ENCODE measurements at regions not wholly inside any gene's neighbourhood (a gene's known extent, or its start where the extent isn't known, plus 50 kb on each side); places are given as distances from the start of the nearest gene placed in this dataset.
"Not testable (repeated sequence)": the region's sequence is repeated elsewhere in the genome, so short reads cannot be mapped to it uniquely, and the experiment has no call there.

GRCh38 chr5:60473654-60474053 lies 226.3 kb downstream of the DEPDC1B start:
- no peaks in the 10 kb centered on the region for H3K9me3 ChIP-seq (replicated peaks; ENCODE audit: control insufficient read depth, insufficient read depth, low read length)
- CTCF ChIA-PET, result no interaction called here
- no peaks in the 10 kb centered on the region for H3K36me3 ChIP-seq (ENCODE audit: control insufficient read depth in 2 of 2, extremely low read depth in 1 of 2, insufficient read depth in 2 of 2, low read length in 2 of 2)
- no peaks in the 10 kb centered on the region for H3K79me2 ChIP-seq (ENCODE audit: control insufficient read depth, insufficient read depth, low read length)
- no peak overlapping the region for H3K27ac ChIP-seq (ENCODE audit: insufficient read depth, low read depth, low read length)
- no peaks in the 10 kb centered on the region for H4K20me1 ChIP-seq (replicated peaks; ENCODE audit: control insufficient read depth, extremely low read depth, insufficient read depth, low read length)
- DNase-seq (ENCODE audit: low read depth, low spot score), result no peak
- no peak for TF ChIP-seq JUN (IDR thresholded peaks at IDR 0.05; ENCODE audit: borderline replicate concordance, insufficient read depth, insufficient read length, low read depth)
- intact Hi-C loops (cut with micrococcal nuclease), result no loop called here
- no peak overlapping the region for H3K4me3 ChIP-seq (replicated peaks in 1 of 3; ENCODE audit: insufficient read depth in 1 of 3, low read depth in 1 of 3, low read length in 3 of 3)
- POLR2A ChIA-PET, result no interaction called here
- no peak for FAIRE-seq
- dilution Hi-C loops (cut with MboI; ENCODE audit: extremely low pct_ligation_motif_present, low sequenced_read_pairs), result no loop called here
- no peak overlapping the region for H3K9ac ChIP-seq (replicated peaks; ENCODE audit: extremely low read depth, insufficient read depth, low read length)
- H3K9me1 ChIP-seq (replicated peaks; ENCODE audit: control insufficient read depth, extremely low read depth, insufficient read depth, low read length), result no peaks in the 10 kb centered on the region
- no peaks in the 10 kb centered on the region for H3K27me3 ChIP-seq (ENCODE audit: control insufficient read depth in 2 of 2, insufficient read depth in 2 of 2, low read length in 2 of 2)
- H3K4me2 ChIP-seq (ENCODE audit: insufficient read depth, low read length), result no peak overlapping the region
- H3K4me1 ChIP-seq (ENCODE audit: control insufficient read depth, extremely low read depth, insufficient read depth, low read length), result no peaks in the 10 kb centered on the region
- no TSS peak for BruUV-seq (replicated peaks)
- no peak overlapping the region for H2AFZ ChIP-seq (ENCODE audit: low read depth, low read length)

- BruUV-seq (replicated peaks); H3K9ac ChIP-seq (replicated peaks; ENCODE audit: extremely low read depth, insufficient read depth, low read length); intact Hi-C loops (cut with micrococcal nuclease); POLR2A ChIA-PET; H3K36me3 ChIP-seq (ENCODE audit: control insufficient read depth in 2 of 2, extremely low read depth in 1 of 2, insufficient read depth in 2 of 2, low read length in 2 of 2); FAIRE-seq; H3K27me3 ChIP-seq (ENCODE audit: control insufficient read depth in 2 of 2, insufficient read depth in 2 of 2, low read length in 2 of 2); dilution Hi-C loops (cut with MboI; ENCODE audit: extremely low pct_ligation_motif_present, low sequenced_read_pairs); H3K9me3 ChIP-seq (replicated peaks; ENCODE audit: control insufficient read depth, insufficient read depth, low read length); H2AFZ ChIP-seq (ENCODE audit: low read depth, low read length); H3K79me2 ChIP-seq (ENCODE audit: control insufficient read depth, insufficient read depth, low read length); DNase-seq (ENCODE audit: low read depth, low spot score); H3K4me3 ChIP-seq (replicated peaks in 1 of 3; ENCODE audit: insufficient read depth in 1 of 3, low read depth in 1 of 3, low read length in 3 of 3); H3K4me1 ChIP-seq (ENCODE audit: control insufficient read depth, extremely low read depth, insufficient read depth, low read length); H4K20me1 ChIP-seq (replicated peaks; ENCODE audit: control insufficient read depth, extremely low read depth, insufficient read depth, low read length); H3K4me2 ChIP-seq (ENCODE audit: insufficient read depth, low read length); H3K27ac ChIP-seq (ENCODE audit: insufficient read depth, low read depth, low read length); CTCF ChIA-PET; H3K9me1 ChIP-seq (replicated peaks; ENCODE audit: control insufficient read depth, extremely low read depth, insufficient read depth, low read length): not testable (repeated sequence)
These were observed 226.9 kb downstream of the DEPDC1B start for GRCh38 chr5:60473027-60473426.

- CTCF ChIA-PET, result no interaction called here
- H2AFZ ChIP-seq (ENCODE audit: low read depth, low read length), result no peak overlapping the region
- no peaks in the 10 kb centered on the region for H3K4me1 ChIP-seq (ENCODE audit: control insufficient read depth, extremely low read depth, insufficient read depth, low read length)
- H3K27ac ChIP-seq (ENCODE audit: insufficient read depth, low read depth, low read length), result no peak overlapping the region
- no peak overlapping the region for H3K4me3 ChIP-seq (replicated peaks in 1 of 3; ENCODE audit: insufficient read depth in 1 of 3, low read depth in 1 of 3, low read length in 3 of 3)
- H3K9me1 ChIP-seq (replicated peaks; ENCODE audit: control insufficient read depth, extremely low read depth, insufficient read depth, low read length), result no peaks in the 10 kb centered on the region
- POLR2A ChIA-PET, result no interaction called here
- no peaks in the 10 kb centered on the region for H3K79me2 ChIP-seq (ENCODE audit: control insufficient read depth, insufficient read depth, low read length)
- no TSS peak for BruUV-seq (replicated peaks)
- no peak for TF ChIP-seq JUN (IDR thresholded peaks at IDR 0.05; ENCODE audit: borderline replicate concordance, insufficient read depth, insufficient read length, low read depth)
- TF ChIP-seq FOS (IDR thresholded peaks at IDR 0.05; ENCODE audit: borderline replicate concordance, insufficient read depth, low read length), result no peak
- no peak for TF ChIP-seq POLR2A (IDR thresholded peaks at IDR 0.05; ENCODE audit: low read depth, low read length)
- TF ChIP-seq EZH2 (IDR thresholded peaks at IDR 0.05; ENCODE audit: borderline replicate concordance, low read depth, low read length, severe bottlenecking), result no peak
- TF ChIP-seq POLR2AphosphoS5 (IDR thresholded peaks at IDR 0.05; ENCODE audit: insufficient read depth, low read depth, low read length), result no peak
- TF ChIP-seq CTCF (IDR thresholded peaks at IDR 0.05; ENCODE audit: extremely low read depth in 1 of 2, insufficient read depth in 1 of 2, low read depth in 1 of 2, low read length in 2 of 2), result no peak
- TF ChIP-seq GATA2 (IDR thresholded peaks at IDR 0.05; ENCODE audit: insufficient read depth, insufficient read length, low read depth, low read length), result no peak
- no peak for TF ChIP-seq MAX (IDR thresholded peaks at IDR 0.05; ENCODE audit: insufficient read depth, insufficient read length)
- TF ChIP-seq MYC (IDR thresholded peaks at IDR 0.05; ENCODE audit: low read depth, low read length), result no peak
- dilution Hi-C loops (cut with MboI; ENCODE audit: extremely low pct_ligation_motif_present, low sequenced_read_pairs), result no loop called here
- FAIRE-seq, result no peak
- no peak for DNase-seq (ENCODE audit: low read depth, low spot score)
- H3K9ac ChIP-seq (replicated peaks; ENCODE audit: extremely low read depth, insufficient read depth, low read length), result no peak overlapping the region
- intact Hi-C loops (cut with micrococcal nuclease), result no loop called here
- no peaks in the 10 kb centered on the region for H3K36me3 ChIP-seq (ENCODE audit: control insufficient read depth in 2 of 2, extremely low read depth in 1 of 2, insufficient read depth in 2 of 2, low read length in 2 of 2)
- no peak overlapping the region for H3K4me2 ChIP-seq (ENCODE audit: insufficient read depth, low read length)
- no peaks in the 10 kb centered on the region for H3K9me3 ChIP-seq (replicated peaks; ENCODE audit: control insufficient read depth, insufficient read depth, low read length)
- no peaks in the 10 kb centered on the region for H3K27me3 ChIP-seq (ENCODE audit: control insufficient read depth in 2 of 2, insufficient read depth in 2 of 2, low read length in 2 of 2)
- H4K20me1 ChIP-seq (replicated peaks; ENCODE audit: control insufficient read depth, extremely low read depth, insufficient read depth, low read length), result no peaks in the 10 kb centered on the region
These were observed 229.1 kb downstream of the DEPDC1B start for GRCh38 chr5:60470881-60471280.

Data from endothelial cell of umbilical vein (primary cell).